ENCODE measurements at regions not wholly inside any gene's neighbourhood (a gene's known extent, or its start where the extent isn't known, plus 50 kb on each side); places are given as distances from the start of the nearest gene placed in this dataset.

DNA sequence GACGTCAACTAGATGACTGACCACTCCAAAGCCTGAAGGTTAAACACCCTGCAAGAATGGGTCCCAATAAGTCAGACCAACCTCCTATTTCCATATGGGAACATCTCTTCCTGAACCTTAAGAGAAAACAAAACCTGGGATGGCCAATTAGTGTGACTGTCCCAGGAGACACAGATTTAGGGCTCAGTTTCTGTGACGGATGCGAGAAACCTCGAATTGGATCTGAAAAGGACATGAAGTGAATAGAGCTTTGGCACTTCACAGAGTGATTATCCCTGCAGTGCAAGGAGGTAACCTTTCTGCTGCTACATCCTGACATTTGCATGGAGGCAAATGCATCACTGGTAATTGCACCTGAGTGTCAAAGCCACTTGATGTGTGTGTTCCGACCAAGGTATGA lies 442.2 kb upstream of the KLF12 start:
- intact Hi-C loops (cut with DNase I): no loop called here

DNA sequence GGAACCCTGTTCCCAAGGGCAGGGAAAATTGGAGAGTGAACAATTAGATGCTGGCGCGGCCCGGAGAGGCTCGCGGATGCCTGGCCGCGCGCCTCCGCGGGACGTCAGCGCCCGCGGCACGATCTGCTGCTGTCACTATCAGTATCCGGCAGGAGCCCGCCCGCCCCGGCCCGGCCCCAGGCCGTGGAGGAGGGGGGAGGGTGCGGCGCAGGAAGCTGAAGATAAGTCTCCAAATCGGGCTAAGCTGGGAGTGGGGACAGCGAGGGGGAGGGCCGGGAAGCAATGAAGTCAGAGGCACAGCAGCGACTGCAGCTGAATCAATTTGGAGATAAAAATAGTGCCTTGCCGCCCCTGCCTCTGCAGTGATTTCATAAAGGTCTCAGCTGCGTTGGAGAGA lies 441.5 kb upstream of the KLF12 start:
- intact Hi-C loops (cut with DNase I): no loop called here
- Histone ChIP-seq H3K4me1 (peaks cover 14 to 18% (median 16%) of the 10 kb centered on the region in 4 donors), H3K36me3 (no peaks in the 10 kb centered on the region), H3K27ac (replicated peaks in 1 of 4) (peak overlapping the region in 1 of 4 donors; percentile 4), H3K27me3 (no peaks in the 10 kb centered on the region), H3K9me3 (no peaks in the 10 kb centered on the region), H3K4me3 (peak overlapping the region; percentile 49 to 59 (median 52))
- DNase-seq (ENCODE audit: extremely low spot score): no peak
- TF ChIP-seq POLR2AphosphoS5 (IDR thresholded peaks at IDR 0.05) (peak in 1 of 2 donors; percentile 35), POLR2A (IDR thresholded peaks at IDR 0.05; ENCODE audit: low read depth) (no peak), EP300 (IDR thresholded peaks at IDR 0.05) (no peak)
- TF ChIP-seq, protein P1, sequence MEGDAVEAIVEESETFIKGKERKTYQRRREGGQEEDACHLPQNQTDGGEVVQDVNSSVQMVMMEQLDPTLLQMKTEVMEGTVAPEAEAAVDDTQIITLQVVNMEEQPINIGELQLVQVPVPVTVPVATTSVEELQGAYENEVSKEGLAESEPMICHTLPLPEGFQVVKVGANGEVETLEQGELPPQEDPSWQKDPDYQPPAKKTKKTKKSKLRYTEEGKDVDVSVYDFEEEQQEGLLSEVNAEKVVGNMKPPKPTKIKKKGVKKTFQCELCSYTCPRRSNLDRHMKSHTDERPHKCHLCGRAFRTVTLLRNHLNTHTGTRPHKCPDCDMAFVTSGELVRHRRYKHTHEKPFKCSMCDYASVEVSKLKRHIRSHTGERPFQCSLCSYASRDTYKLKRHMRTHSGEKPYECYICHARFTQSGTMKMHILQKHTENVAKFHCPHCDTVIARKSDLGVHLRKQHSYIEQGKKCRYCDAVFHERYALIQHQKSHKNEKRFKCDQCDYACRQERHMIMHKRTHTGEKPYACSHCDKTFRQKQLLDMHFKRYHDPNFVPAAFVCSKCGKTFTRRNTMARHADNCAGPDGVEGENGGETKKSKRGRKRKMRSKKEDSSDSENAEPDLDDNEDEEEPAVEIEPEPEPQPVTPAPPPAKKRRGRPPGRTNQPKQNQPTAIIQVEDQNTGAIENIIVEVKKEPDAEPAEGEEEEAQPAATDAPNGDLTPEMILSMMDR (IDR thresholded peaks at IDR 0.05): no peak
- under 1% methylated on average over 29 of the region's 29 CpGs for WGBS

More for the DNA sequence above, 442.2 kb upstream of the KLF12 start:
- H3K4me3 ChIP-seq: peak overlapping the region in 1 of 4 donors; percentile 49
- WGBS: 83% methylated on average over 5 of the region's 5 CpGs
- H3K9me3 ChIP-seq: no peaks in the 10 kb centered on the region
- H3K36me3 ChIP-seq: no peaks in the 10 kb centered on the region
- TF ChIP-seq, protein P1 (IDR thresholded peaks at IDR 0.05): no peak
- TF ChIP-seq EP300 (IDR thresholded peaks at IDR 0.05) (no peak), POLR2AphosphoS5 (IDR thresholded peaks at IDR 0.05) (no peak)
- peaks cover 14 to 18% (median 16%) of the 10 kb centered on the region in 4 donors for H3K4me1 ChIP-seq
- no peak overlapping the region for H3K27ac ChIP-seq (replicated peaks in 1 of 4)
- no peak for DNase-seq (ENCODE audit: extremely low spot score)
- H3K27me3 ChIP-seq: no peaks in the 10 kb centered on the region

DNA sequence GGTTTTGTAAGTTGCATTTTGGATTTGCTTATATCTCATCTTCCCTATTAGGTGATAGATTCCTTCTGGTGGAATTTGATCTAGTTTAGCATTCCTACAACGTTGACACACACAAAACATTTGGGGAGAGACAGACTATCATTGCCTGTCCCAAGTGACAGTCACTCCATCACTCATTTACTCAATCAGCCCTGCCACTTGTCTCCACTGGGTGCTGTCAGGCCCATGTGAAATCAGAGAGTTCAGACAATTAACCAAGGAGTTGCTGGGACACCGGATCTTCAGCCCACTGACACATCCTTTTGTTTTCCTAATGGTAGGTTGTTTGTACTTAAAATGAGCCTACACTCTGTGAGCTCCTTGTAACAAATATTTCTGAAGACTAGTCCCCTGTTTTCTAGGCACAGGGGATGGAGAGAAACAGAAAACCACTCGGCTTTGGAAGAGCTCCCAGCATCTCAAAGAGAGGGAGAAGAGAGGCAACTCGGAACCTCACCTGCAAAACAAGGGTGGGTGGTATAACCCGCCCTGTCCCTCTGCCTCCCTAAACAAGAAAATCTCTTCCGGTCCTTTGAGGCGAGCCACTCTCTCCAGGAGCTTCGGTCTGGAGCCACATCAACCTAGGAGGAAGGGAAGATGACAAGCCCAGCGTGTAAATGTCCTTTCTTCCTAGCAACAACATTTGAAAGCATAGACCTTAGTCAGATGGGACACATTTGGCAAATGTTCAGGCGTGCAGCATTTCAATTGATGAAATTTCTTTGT lies 440.9 kb upstream of the KLF12 start:
- peaks cover 14 to 18% (median 16%) of the 10 kb centered on the region in 4 donors for H3K4me1 ChIP-seq
- peak overlapping the region; percentile 49 to 59 (median 52) for H3K4me3 ChIP-seq
- no peaks in the 10 kb centered on the region for H3K9me3 ChIP-seq
- no peak for DNase-seq (ENCODE audit: extremely low spot score)
- intact Hi-C loops (cut with DNase I): no loop called here
- no peaks in the 10 kb centered on the region for H3K27me3 ChIP-seq
- no peak for TF ChIP-seq POLR2A (IDR thresholded peaks at IDR 0.05; ENCODE audit: low read depth)
- TF ChIP-seq POLR2AphosphoS5 (IDR thresholded peaks at IDR 0.05): no peak
- TF ChIP-seq, protein P1 (IDR thresholded peaks at IDR 0.05): no peak
- TF ChIP-seq EP300 (IDR thresholded peaks at IDR 0.05): no peak
- H3K36me3 ChIP-seq: no peaks in the 10 kb centered on the region
- 28% methylated on average over 9 of the region's 10 CpGs for WGBS
- H3K27ac ChIP-seq (replicated peaks in 1 of 4): peak overlapping the region in 1 of 4 donors; percentile 4

DNA sequence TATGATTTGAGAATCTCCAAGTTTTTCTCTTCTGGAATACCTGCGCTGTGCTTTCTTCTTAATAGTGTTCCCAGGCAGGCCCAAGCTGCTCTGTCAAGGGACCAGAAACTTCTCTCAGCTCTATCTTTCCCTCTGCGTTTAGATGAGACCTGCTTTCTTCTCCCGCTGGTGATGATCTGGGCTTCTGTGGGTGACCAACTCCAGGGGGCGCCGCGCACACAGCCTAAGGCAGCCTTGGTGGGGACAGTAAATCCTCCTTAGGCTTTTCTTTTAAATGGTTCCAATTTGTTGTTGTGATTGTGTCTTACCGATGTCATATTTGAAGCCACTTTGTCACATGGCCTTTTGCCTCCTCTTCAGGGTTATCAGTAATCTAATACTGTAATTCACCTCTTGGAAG lies 439.4 kb upstream of the KLF12 start:
- Histone ChIP-seq H3K27ac (replicated peaks in 1 of 4) (no peak overlapping the region), H3K27me3 (no peaks in the 10 kb centered on the region), H3K9me3 (no peaks in the 10 kb centered on the region), H3K4me1 (peaks cover 14 to 18% (median 16%) of the 10 kb centered on the region in 4 donors), H3K36me3 (no peaks in the 10 kb centered on the region), H3K4me3 (no peak overlapping the region)
- no peak for DNase-seq (ENCODE audit: extremely low spot score)
- intact Hi-C loops (cut with DNase I): no loop called here
- WGBS: 85% methylated on average over 7 of the region's 7 CpGs
- TF ChIP-seq EP300 (IDR thresholded peaks at IDR 0.05): no peak
- TF ChIP-seq POLR2A (IDR thresholded peaks at IDR 0.05; ENCODE audit: low read depth): no peak
- TF ChIP-seq, protein P1 (IDR thresholded peaks at IDR 0.05): no peak
- no peak for TF ChIP-seq POLR2AphosphoS5 (IDR thresholded peaks at IDR 0.05)
